ENCODE measurements at regions not wholly inside any gene's neighbourhood (a gene's known extent, or its start where the extent isn't known, plus 50 kb on each side); places are given as distances from the start of the nearest gene placed in this dataset.

DNA sequence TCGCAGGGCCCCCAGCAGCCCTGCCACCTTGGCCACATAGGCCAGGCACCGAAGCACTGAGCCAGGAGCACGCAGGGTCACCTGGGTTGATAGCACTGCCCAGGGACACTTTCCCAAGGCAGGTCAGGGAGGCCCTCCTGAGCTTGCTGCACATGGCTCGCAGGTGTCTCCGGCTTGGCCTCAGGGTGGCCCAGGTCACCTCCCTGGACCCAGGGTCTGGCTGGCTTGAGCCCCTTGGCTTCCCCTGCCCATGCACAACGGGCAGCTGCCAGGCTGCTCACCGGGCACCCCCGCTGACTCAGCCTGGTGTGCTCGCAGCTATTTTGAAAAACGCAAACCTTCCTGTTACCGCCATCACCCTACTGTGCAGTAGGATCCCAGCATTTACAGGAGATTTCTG is 502.3 kb downstream of the EIPR1 start:
- TF ChIP-seq, protein P1, sequence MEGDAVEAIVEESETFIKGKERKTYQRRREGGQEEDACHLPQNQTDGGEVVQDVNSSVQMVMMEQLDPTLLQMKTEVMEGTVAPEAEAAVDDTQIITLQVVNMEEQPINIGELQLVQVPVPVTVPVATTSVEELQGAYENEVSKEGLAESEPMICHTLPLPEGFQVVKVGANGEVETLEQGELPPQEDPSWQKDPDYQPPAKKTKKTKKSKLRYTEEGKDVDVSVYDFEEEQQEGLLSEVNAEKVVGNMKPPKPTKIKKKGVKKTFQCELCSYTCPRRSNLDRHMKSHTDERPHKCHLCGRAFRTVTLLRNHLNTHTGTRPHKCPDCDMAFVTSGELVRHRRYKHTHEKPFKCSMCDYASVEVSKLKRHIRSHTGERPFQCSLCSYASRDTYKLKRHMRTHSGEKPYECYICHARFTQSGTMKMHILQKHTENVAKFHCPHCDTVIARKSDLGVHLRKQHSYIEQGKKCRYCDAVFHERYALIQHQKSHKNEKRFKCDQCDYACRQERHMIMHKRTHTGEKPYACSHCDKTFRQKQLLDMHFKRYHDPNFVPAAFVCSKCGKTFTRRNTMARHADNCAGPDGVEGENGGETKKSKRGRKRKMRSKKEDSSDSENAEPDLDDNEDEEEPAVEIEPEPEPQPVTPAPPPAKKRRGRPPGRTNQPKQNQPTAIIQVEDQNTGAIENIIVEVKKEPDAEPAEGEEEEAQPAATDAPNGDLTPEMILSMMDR (IDR thresholded peaks at IDR 0.05; ENCODE audit: low read depth, low read length): no peak
- peaks cover 8% of the 10 kb centered on the region for H3K9me3 ChIP-seq (ENCODE audit: severe bottlenecking)
- H3K4me3 ChIP-seq (ENCODE audit: low read depth, low read length): no peak overlapping the region
- no peak overlapping the region for H3K27ac ChIP-seq
- no peak for DNase-seq
- no peaks in the 10 kb centered on the region for H3K36me3 ChIP-seq
- no peaks in the 10 kb centered on the region for H3K27me3 ChIP-seq (ENCODE audit: insufficient read depth, low read depth, severe bottlenecking)

DNA sequence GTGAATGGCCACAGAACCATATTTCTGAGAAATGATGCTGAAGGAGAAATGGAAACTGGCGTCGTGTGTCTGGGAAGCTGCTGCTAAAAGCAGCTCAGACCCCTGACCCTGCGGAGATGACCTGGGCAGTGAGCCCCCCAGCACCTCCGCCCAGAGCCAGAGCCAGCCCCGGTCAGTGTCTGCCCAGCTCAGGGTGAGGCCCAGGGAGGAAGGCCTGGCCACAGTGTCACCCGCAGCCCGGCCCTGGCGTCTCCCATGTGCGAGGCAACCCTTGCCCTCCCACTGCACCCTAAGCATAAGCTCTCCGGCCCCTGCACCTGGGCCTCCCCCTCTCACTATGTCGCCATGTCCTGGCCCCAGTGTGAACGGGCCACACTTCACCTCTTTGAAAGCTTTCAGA is 502.8 kb downstream of the EIPR1 start:
- Histone ChIP-seq H3K36me3 (no peaks in the 10 kb centered on the region), H3K9me3 (ENCODE audit: severe bottlenecking) (peaks cover 8% of the 10 kb centered on the region), H3K27ac (no peak overlapping the region), H3K27me3 (ENCODE audit: insufficient read depth, low read depth, severe bottlenecking) (no peaks in the 10 kb centered on the region), H3K4me3 (ENCODE audit: low read depth, low read length) (no peak overlapping the region)
- no peak for DNase-seq
- TF ChIP-seq, protein P1 (IDR thresholded peaks at IDR 0.05; ENCODE audit: low read depth, low read length): no peak

DNA sequence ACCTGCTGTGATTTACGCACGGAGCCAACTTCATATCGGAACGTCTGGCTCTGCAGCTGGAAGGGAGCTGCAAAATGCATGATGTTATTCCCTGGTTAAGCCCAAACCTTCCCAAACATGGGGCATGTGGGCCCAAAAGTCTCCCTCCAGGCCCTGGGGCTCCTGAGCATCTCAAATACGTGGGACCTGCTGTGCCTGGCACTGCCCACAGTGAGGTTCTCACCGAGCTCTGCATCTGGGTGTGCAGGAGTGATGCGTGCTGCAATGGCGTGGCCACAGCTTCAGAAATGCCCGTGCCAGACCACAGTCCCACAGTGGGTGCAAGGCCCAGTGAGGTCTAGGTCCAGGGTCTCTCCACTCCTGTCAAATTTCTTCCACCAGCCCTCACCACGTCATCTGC is 503.3 kb downstream of the EIPR1 start:
- H3K27me3 ChIP-seq (ENCODE audit: insufficient read depth, low read depth, severe bottlenecking): no peaks in the 10 kb centered on the region
- no peak for DNase-seq
- no peak overlapping the region for H3K27ac ChIP-seq
- no peaks in the 10 kb centered on the region for H3K36me3 ChIP-seq
- TF ChIP-seq, protein P1 (IDR thresholded peaks at IDR 0.05; ENCODE audit: low read depth, low read length): no peak
- H3K4me3 ChIP-seq (ENCODE audit: low read depth, low read length): no peak overlapping the region
- H3K9me3 ChIP-seq (ENCODE audit: severe bottlenecking): peaks cover 8% of the 10 kb centered on the region

DNA sequence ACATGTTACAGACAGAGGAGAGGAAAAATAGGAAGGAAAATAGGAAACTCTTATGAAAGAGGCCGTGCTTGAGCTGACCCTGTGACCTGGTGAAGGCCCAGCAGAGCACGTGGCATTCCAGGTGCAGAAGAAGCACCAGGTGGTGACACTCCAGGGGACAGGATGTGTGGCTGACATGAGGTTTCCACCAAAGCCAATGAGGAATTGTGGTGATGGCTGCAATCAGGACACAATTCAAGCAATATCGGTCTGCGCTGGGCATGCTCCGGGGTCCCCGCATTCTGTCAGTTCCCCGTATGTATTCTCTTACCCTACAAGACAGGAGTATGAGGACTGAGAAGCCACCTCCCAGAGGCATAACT is 504.2 kb downstream of the EIPR1 start:
- no peaks in the 10 kb centered on the region for H3K27me3 ChIP-seq (ENCODE audit: insufficient read depth, low read depth, severe bottlenecking)
- DNase-seq: no peak
- H3K27ac ChIP-seq: no peak overlapping the region
- no peaks in the 10 kb centered on the region for H3K36me3 ChIP-seq
- no peak overlapping the region for H3K4me3 ChIP-seq (ENCODE audit: low read depth, low read length)
- TF ChIP-seq, protein P1 (IDR thresholded peaks at IDR 0.05; ENCODE audit: low read depth, low read length): no peak
- H3K9me3 ChIP-seq (ENCODE audit: severe bottlenecking): peaks cover 4% of the 10 kb centered on the region

DNA sequence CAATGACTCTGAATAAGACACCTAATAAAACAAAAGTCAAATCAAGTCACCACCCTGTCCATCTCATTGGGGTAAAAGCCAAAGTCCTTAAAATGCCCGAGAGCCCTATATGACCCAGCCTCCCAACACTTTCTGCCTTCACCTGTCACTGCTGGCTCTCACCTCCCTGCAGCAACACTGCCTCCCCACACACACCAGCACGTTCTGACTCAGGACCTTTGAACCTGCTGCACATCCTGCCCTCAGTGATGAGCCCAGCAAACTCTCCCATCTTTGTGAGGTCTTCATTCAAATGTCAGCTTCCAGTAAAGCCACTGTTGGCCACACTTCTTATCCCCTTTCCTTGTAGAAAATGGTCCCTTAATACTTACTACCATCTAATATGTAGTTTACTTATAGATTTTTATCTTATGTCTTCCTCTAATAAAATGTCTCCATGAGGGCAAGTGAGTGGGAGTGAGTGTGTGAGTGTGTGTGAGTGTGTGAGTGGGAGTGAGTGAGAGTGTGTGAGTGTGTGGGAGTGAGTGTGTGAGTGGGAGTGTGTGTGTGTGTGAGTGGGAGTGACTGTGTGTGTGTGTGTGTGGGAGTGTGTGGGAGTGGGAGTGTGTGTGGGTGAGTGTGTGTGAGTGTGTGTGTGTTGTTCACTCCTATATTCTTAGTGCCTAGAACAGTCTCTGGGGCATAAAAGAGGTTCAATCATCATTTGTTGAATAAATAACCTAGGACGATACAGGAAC is 504.7 kb downstream of the EIPR1 start:
- no peak overlapping the region for H3K27ac ChIP-seq
- DNase-seq: no peak
- H3K4me3 ChIP-seq (ENCODE audit: low read depth, low read length): no peak overlapping the region
- no peaks in the 10 kb centered on the region for H3K27me3 ChIP-seq (ENCODE audit: insufficient read depth, low read depth, severe bottlenecking)
- TF ChIP-seq, protein P1 (IDR thresholded peaks at IDR 0.05; ENCODE audit: low read depth, low read length): no peak
- no peaks in the 10 kb centered on the region for H3K9me3 ChIP-seq (ENCODE audit: severe bottlenecking)
- H3K36me3 ChIP-seq: no peaks in the 10 kb centered on the region

DNA sequence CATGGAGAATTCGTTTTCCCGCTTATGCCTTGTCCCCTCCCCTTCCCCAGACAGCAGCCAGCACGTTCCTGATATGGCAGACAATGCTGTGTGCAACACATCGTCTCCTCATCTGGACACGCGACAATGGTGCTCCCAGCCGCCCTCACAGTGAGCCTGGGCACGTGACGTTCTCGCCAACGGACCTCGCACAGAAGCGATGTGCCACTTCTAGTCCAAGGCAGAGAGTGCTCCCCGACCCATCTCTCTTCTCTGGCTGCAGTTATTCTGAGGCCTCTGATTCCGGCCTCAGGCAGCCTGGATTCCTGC is 505.4 kb downstream of the EIPR1 start:
- H3K27me3 ChIP-seq (ENCODE audit: insufficient read depth, low read depth, severe bottlenecking): no peaks in the 10 kb centered on the region
- H3K4me3 ChIP-seq (ENCODE audit: low read depth, low read length): no peak overlapping the region
- H3K9me3 ChIP-seq (ENCODE audit: severe bottlenecking): no peaks in the 10 kb centered on the region
- DNase-seq: no peak
- H3K27ac ChIP-seq: no peak overlapping the region
- TF ChIP-seq, protein P1 (IDR thresholded peaks at IDR 0.05; ENCODE audit: low read depth, low read length): no peak
- no peaks in the 10 kb centered on the region for H3K36me3 ChIP-seq

All from WERI-Rb-1 (cell line).